Cardiac muscle cell (in vitro differentiated cells and primary cell): ENCODE measurements at regions not wholly inside any gene's neighbourhood (a gene's known extent, or its start where the extent isn't known, plus 50 kb on each side); places are given as distances from the start of the nearest gene placed in this dataset.

ENCODE experiments used
- DNase-seq, 2 donors: peaks; one replicate each; pipeline versions ENCODE4 v3.0.0 to v3.0.0-alpha.2; 2010 to 2017; ENCODE audit warnings: low read depth in 1 of 2, low spot score in 1 of 2
- H3K27ac ChIP-seq: fragments of 200-600 bp; sonication (generic); 2 replicates; pipeline ENCODE4 v1.5.1; 2016
- H3K27me3 ChIP-seq: fragments of 200-600 bp; sonication (generic); 2 replicates; pipeline ENCODE4 v1.6.0; 2016; ENCODE audit warnings: control low read depth
- H3K36me3 ChIP-seq: fragments of 200-600 bp; sonication (generic); 2 replicates; pipeline ENCODE4 v1.5.1; 2016; ENCODE audit warnings: control low read depth
- H3K4me1 ChIP-seq: fragments of 200-600 bp; sonication (generic); 2 replicates; pipeline ENCODE4 v1.8.1; 2017; ENCODE audit warnings: low read depth, mild to moderate bottlenecking, mixed run types
- H3K4me3 ChIP-seq: fragments of 200-600 bp; sonication (generic); 2 replicates; pipeline ENCODE4 v1.5.1; 2016; ENCODE audit warnings: mild to moderate bottlenecking
- H3K9me3 ChIP-seq: fragments of 200-600 bp; sonication (generic); 2 replicates; pipeline ENCODE4 v1.5.1; 2017; ENCODE audit warnings: low read depth, mild to moderate bottlenecking, control low read depth
- CTCF ChIP-seq: IDR thresholded peaks from 2 replicates; pipeline ENCODE4 v1.5.1; 2012; ENCODE audit warnings: low read depth, mild to moderate bottlenecking, low read length

- TF ChIP-seq CTCF, result no peak
- Histone ChIP-seq H3K4me3 (no peak overlapping the region), H3K4me1 (peaks cover 21% of the 10 kb centered on the region), H3K9me3 (no peaks in the 10 kb centered on the region), H3K36me3 (peaks cover 25% of the 10 kb centered on the region), H3K27me3 (no peaks in the 10 kb centered on the region), H3K27ac (no peak overlapping the region)
- DNase-seq, result no peak
These were observed 85.5 kb upstream of the ZNF169 start for GRCh38 chr9:94173632-94174031.

GRCh38 chr9:94174164-94174563, 84.9 kb upstream of the ZNF169 start:
- H3K9me3 ChIP-seq, result no peaks in the 10 kb centered on the region
- H3K4me3 ChIP-seq, result no peak overlapping the region
- H3K4me1 ChIP-seq, result peaks cover 18% of the 10 kb centered on the region
- H3K36me3 ChIP-seq, result peaks cover 25% of the 10 kb centered on the region
- no peaks in the 10 kb centered on the region for H3K27me3 ChIP-seq
- DNase-seq, result no peak
- peak overlapping the region; percentile 39 for H3K27ac ChIP-seq
- no peak for TF ChIP-seq CTCF

- Histone ChIP-seq H3K4me1 (peaks cover 13% of the 10 kb centered on the region), H3K36me3 (peaks cover 25% of the 10 kb centered on the region), H3K27me3 (no peaks in the 10 kb centered on the region), H3K9me3 (no peaks in the 10 kb centered on the region), H3K4me3 (no peak overlapping the region), H3K27ac (no peak overlapping the region)
- no peak for TF ChIP-seq CTCF
- peak in 1 of 2 donors; percentile 66 for DNase-seq
These were observed 83.4 kb upstream of the ZNF169 start for GRCh38 chr9:94175669-94176068.

GRCh38 chr9:94176608-94177007, 82.5 kb upstream of the ZNF169 start:
- Histone ChIP-seq H3K9me3 (no peaks in the 10 kb centered on the region), H3K4me3 (no peak overlapping the region), H3K27me3 (no peaks in the 10 kb centered on the region), H3K36me3 (peaks cover 25% of the 10 kb centered on the region), H3K4me1 (peaks cover 8% of the 10 kb centered on the region), H3K27ac (peak overlapping the region; percentile 42)
- no peak for DNase-seq
- TF ChIP-seq CTCF, result no peak

- H3K4me3 ChIP-seq, result no peak overlapping the region
These were observed 80.2 kb upstream of the ZNF169 start for GRCh38 chr9:94178927-94179326.

More at GRCh38 chr9:94178927-94179326, 80.2 kb upstream of the ZNF169 start:
- no peak for TF ChIP-seq CTCF
- Histone ChIP-seq H3K9me3 (no peaks in the 10 kb centered on the region), H3K4me1 (peaks cover 7% of the 10 kb centered on the region), H3K27me3 (no peaks in the 10 kb centered on the region), H3K27ac (peak overlapping the region; percentile 57), H3K36me3 (peaks cover 31% of the 10 kb centered on the region)
- DNase-seq, result no peak
